Stimulated activated naive CD8-positive, alpha-beta T cell treated with anti-CD3 and anti-CD28 coated beads, Interleukin-15, amount 100 ng/mL, for 72 hours (primary cell): ENCODE measurements at regions not wholly inside any gene's neighbourhood (a gene's known extent, or its start where the extent isn't known, plus 50 kb on each side); places are given as distances from the start of the nearest gene placed in this dataset.
A peak's percentile ranks its signal among the peaks of the same experiment; 100 is the strongest.

ENCODE experiments used
- ATAC-seq: fragments of 150-1000 bp; cut with Tn5 transposase; 2 replicates; pipeline ENCODE4 v1.10.0; 2021; ENCODE audit warnings: mild to moderate bottlenecking, moderate library complexity
- DNase-seq, 2 donors: peaks; one replicate each; pipeline ENCODE4 v3.0.0; 2021 to 2022
- H3K27ac Mint-ChIP-seq, 2 donors: one replicate each; pipeline ENCODE4 v1.8.0; 2022; ENCODE audit warnings: mild to moderate bottlenecking in 2 of 2, mixed read lengths in 2 of 2, moderate library complexity in 2 of 2
- H3K27me3 Mint-ChIP-seq: one replicate; pipeline ENCODE4 v1.8.0; 2022; ENCODE audit warnings: mixed read lengths
- H3K4me1 Mint-ChIP-seq: one replicate; pipeline ENCODE4 v1.8.0; 2022; ENCODE audit warnings: mild to moderate bottlenecking, mixed read lengths
- H3K4me3 Mint-ChIP-seq, 2 donors: one replicate each; pipeline ENCODE4 v1.8.0; 2022; ENCODE audit warnings: mild to moderate bottlenecking in 2 of 2, mixed read lengths in 2 of 2, moderate library complexity in 1 of 2
- H3K9me3 Mint-ChIP-seq, 2 donors: one replicate each; pipeline ENCODE4 v1.8.0; 2022; ENCODE audit warnings: mixed read lengths in 2 of 2

DNA sequence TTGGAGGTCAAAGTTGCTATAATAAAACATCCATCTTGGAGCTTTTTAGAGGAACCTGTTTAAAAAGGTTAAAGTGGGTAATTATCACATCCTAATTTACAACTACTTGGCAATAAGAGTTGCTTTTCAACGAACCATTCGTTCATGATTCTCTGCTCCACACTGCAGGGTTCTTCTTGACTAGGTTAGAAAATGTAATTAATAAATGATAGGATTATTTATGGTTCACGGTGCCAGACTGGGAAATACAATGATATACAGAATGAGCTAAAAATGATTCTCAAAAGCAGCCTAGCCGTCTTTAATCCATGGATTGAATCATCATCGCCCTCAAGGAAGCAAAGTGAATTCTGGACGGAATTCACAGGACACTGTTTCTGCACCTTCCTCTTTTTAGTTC is 291.2 kb downstream of the TEX29 start:
- Mint-ChIP-seq H3K4me3 (no peak overlapping the region), H3K27ac (no peak overlapping the region)

GRCh38 chr13:111612886-111613285 is 292.4 kb downstream of the TEX29 start:
- peaks cover 6% of the 10 kb centered on the region for H3K27me3 Mint-ChIP-seq
- no peaks in the 10 kb centered on the region for H3K9me3 Mint-ChIP-seq
- H3K4me1 Mint-ChIP-seq, result no peaks in the 10 kb centered on the region
- ATAC-seq (no peak), DNase-seq (no peak)
- no peak overlapping the region for H3K4me3 Mint-ChIP-seq
- no peak overlapping the region for H3K27ac Mint-ChIP-seq

More for the DNA sequence above, 291.2 kb downstream of the TEX29 start:
- no peaks in the 10 kb centered on the region for H3K4me1 Mint-ChIP-seq
- H3K9me3 Mint-ChIP-seq, result no peaks in the 10 kb centered on the region
- no peak for ATAC-seq
- peaks cover 6% of the 10 kb centered on the region for H3K27me3 Mint-ChIP-seq
- no peak for DNase-seq

DNA sequence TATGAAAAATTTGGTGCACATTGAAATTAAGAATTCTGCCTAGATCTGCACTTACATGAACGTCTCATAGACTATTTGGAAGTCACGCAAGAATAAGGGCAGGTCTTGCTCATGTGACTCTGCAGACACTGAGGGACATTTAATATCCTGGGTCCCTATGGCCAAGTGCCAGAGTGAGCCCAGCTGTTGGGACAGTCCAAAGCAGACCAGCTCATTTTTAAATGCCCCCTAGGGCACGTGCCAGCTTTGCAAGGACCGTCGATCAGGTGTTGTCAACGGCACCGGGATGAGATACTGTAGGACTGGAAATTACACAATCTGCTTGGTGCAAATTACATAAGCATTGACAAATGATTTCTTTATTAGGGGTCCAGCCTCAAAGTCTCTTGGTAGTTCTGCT is 293.6 kb downstream of the TEX29 start:
- no peak for DNase-seq
- Mint-ChIP-seq H3K27ac (no peak overlapping the region), H3K9me3 (no peaks in the 10 kb centered on the region), H3K4me3 (no peak overlapping the region), H3K27me3 (peaks cover 6% of the 10 kb centered on the region), H3K4me1 (no peaks in the 10 kb centered on the region)
- no peak for ATAC-seq

- H3K4me1 Mint-ChIP-seq, result no peaks in the 10 kb centered on the region
- H3K4me3 Mint-ChIP-seq, result no peak overlapping the region
- no peak overlapping the region for H3K27ac Mint-ChIP-seq
- no peak for ATAC-seq
- DNase-seq, result no peak
- H3K27me3 Mint-ChIP-seq, result peaks cover 6% of the 10 kb centered on the region
- H3K9me3 Mint-ChIP-seq, result no peaks in the 10 kb centered on the region
Observed at GRCh38 chr13:111614613-111615012, 294.2 kb downstream of the TEX29 start.

GRCh38 chr13:111616203-111616602 is 295.8 kb downstream of the TEX29 start:
- Mint-ChIP-seq H3K4me1 (no peaks in the 10 kb centered on the region), H3K4me3 (no peak overlapping the region), H3K27ac (no peak overlapping the region), H3K27me3 (peaks cover 6% of the 10 kb centered on the region), H3K9me3 (no peaks in the 10 kb centered on the region)
- ATAC-seq (no peak), DNase-seq (no peak)

DNA sequence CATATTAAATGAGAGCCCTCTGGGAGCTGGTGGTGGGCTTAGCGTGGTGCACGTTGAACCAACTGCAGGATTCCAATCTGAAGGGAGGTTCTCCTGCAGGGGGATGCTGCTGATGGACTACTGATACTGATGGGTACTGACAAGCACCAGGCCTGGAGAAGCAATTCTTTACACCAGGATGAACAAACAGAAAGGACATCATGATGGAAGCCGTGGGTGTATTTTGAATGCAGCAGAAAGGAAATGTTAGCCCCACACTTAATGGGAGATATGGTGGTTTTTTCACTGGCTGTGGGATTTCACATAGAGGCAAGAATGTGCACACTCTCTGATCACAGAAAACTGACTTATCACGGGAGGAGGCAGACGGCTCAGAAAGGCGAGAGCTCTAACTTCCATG is 299.7 kb downstream of the TEX29 start:
- DNase-seq (no peak), ATAC-seq (no peak)
- Mint-ChIP-seq H3K27ac (no peak overlapping the region), H3K4me1 (no peaks in the 10 kb centered on the region), H3K4me3 (no peak overlapping the region), H3K27me3 (peaks cover 6% of the 10 kb centered on the region), H3K9me3 (no peaks in the 10 kb centered on the region)

GRCh38 chr13:111620586-111620985 is 300.1 kb downstream of the TEX29 start:
- H3K27ac Mint-ChIP-seq, result no peak overlapping the region
- ATAC-seq, result peak; percentile 19

DNA sequence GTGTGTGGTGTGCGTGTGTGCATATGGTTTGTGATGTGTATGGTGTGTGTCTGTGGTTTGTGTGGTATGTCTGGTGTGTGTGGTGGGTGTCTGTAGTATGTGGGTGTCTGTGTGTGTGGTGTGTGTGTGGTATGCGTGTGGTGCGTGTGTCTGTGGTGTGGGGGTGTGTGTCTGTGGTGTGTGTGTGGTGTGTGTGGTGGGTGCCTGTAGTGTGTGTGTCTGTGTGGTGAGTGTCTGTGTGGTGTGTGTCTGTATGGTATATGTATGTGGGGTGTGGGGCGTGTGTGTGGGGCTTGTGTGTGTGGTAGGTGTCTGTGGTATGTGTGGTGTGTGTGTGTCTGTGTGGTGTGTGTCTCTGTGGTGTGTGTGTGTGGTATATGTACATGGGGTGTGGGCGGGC is 300.7 kb downstream of the TEX29 start:
- Mint-ChIP-seq H3K9me3 (no peaks in the 10 kb centered on the region), H3K27ac (no peak overlapping the region), H3K27me3 (no peaks in the 10 kb centered on the region), H3K4me1 (no peaks in the 10 kb centered on the region), H3K4me3 (no peak overlapping the region)
- DNase-seq (no peak), ATAC-seq (no peak)

More at GRCh38 chr13:111620586-111620985, 300.1 kb downstream of the TEX29 start:
- no peak for DNase-seq
- Mint-ChIP-seq H3K4me1 (no peaks in the 10 kb centered on the region), H3K27me3 (peaks cover 4% of the 10 kb centered on the region), H3K9me3 (no peaks in the 10 kb centered on the region), H3K4me3 (no peak overlapping the region)

DNA sequence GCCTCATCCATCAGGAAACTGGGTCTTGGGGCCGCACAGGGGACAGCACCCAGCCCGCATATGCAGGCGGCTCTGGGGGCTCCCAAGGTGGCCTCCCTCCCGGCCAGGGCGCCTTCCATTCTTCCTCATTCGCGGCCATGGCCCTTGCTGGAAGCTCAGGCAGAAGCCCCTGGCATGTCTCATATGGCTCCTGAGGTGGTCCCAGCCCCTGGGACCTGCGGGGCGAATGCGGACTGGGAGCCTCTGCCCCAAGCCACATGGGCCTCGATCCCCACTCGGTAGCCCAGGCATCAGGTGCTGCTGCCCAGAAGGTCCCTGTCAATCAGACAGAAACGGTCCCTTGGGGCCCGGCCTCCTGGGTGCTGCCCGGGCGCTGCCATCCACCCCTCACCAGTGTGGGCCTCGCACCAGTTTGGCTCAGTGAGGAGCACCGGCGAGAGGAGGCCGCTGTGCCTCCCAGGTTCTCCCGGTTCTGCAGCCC is 301.6 kb downstream of the TEX29 start:
- DNase-seq (no peak), ATAC-seq (no peak)
- Mint-ChIP-seq H3K4me1 (no peaks in the 10 kb centered on the region), H3K9me3 (no peaks in the 10 kb centered on the region), H3K27ac (no peak overlapping the region), H3K4me3 (no peak overlapping the region), H3K27me3 (no peaks in the 10 kb centered on the region)

DNA sequence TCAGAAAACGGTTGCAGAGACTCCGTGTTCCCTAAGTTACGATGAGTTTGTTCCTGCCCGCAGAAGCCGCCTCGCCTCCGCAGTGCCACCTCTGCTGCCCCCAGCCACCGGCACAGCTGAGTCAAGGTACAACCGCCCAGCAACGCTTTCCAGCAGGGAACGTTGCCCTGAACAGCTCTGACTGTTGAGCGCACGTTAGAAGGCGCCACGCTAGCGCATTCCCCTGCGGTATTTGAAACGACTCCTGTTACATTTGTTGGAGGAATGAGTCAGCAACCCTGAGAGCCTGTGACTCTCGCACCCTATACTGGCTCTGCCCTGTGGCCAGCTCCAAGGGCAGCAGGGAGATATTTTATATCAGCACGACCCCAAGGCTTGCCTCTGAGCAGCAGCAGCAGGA is 302.8 kb downstream of the TEX29 start:
- DNase-seq (no peak), ATAC-seq (no peak)
- Mint-ChIP-seq H3K9me3 (no peaks in the 10 kb centered on the region), H3K4me3 (no peak overlapping the region), H3K27ac (no peak overlapping the region), H3K27me3 (no peaks in the 10 kb centered on the region), H3K4me1 (no peaks in the 10 kb centered on the region)

GRCh38 chr13:111623743-111624505 is 303.5 kb downstream of the TEX29 start:
- DNase-seq, result no peak
- ATAC-seq, result no peak
- H3K4me3 Mint-ChIP-seq, result no peak overlapping the region
- H3K27me3 Mint-ChIP-seq, result no peaks in the 10 kb centered on the region
- peak overlapping the region in 1 of 2 donors; percentile 77 for H3K27ac Mint-ChIP-seq
- no peaks in the 10 kb centered on the region for H3K4me1 Mint-ChIP-seq
- no peaks in the 10 kb centered on the region for H3K9me3 Mint-ChIP-seq

DNA sequence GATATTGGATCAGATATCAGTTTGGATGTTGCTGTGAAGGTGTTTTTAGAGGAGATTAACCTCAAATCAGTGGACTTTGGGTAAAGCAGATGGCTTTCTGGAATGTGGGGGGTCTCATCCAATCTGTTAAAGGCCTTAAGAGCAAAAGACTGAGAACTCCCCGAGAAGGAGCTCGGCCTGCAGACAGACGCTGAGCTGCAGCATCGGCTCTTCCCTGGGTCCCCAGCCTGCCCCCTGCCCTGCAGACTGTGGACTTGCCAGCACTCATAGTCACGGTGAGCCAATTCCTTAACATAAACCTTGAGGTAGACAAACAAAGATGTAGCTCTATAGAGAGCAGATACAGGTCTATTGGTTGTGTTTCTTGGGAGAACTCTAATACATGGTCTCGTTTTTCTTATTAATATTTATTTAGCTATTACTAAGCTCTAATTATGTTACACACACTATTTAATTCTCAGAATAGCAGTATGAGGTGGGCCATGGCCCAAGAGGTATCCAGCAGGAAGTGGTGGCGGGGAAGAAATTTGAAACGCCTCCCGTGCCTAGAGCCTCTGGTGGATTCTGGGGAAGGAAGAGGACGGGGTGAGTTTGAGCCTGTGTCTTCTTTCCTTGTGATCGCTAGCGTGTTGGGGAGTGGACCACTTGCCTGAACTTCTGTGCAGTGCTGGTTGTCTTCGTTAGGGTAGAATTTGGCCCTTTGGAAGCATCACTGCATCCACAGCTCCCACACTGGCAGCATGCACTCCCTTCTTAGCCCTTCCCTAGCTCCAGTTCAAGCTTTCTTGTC is 305.3 kb downstream of the TEX29 start:
- Mint-ChIP-seq H3K4me1 (no peaks in the 10 kb centered on the region), H3K9me3 (no peaks in the 10 kb centered on the region), H3K4me3 (no peak overlapping the region), H3K27me3 (no peaks in the 10 kb centered on the region), H3K27ac (no peak overlapping the region)
- no peak for DNase-seq
- no peak for ATAC-seq

DNA sequence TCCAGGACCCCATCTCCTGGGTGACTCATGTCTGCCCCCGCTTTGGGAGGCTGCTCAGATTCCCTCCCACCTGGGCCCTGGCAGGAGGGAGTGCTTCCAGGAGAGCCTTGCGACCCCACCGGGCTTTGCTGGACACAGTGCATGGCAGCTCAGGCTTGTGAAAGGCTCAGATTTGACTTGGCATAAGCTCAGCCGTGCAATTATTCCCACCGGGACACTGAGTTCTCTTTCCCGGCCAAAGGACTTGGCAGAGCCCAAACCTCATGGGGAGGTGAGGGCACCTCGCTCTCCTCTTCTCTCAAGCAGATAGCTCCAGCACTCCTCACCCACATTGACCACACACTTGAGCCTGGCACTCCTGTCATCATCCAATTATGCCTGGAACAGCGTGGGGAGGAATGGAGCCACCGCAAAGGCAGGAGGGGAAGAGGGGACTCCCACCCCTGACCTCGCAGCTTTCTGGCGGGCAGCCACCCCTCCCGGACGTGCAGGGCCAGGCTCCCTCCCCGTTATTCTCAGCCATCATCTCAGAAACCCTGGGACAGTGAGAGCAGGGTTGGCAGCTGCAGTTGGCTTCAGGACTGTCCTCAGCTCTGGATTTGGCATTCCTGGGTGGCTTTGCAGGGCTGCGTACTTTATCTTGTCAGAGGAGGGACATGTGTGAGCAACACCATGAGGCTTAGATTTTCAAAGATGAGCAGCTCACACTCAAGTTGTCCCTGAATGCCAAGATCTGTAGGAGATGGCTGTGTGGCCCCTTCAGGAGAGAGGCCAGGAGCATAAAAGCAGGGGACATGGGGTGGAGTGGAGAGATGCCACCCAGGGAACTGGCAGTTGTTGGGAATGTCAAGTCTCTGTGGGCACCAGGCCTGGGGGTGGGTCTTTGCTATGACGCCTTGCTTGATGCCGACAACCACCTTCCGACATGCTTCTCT is 306.2 kb downstream of the TEX29 start:
- Mint-ChIP-seq H3K27ac (peak overlapping the region in 1 of 2 donors; percentile 54), H3K4me3 (no peak overlapping the region), H3K27me3 (no peaks in the 10 kb centered on the region), H3K4me1 (no peaks in the 10 kb centered on the region), H3K9me3 (no peaks in the 10 kb centered on the region)
- DNase-seq (no peak), ATAC-seq (no peak)

- Mint-ChIP-seq H3K4me1 (no peaks in the 10 kb centered on the region), H3K27me3 (no peaks in the 10 kb centered on the region), H3K4me3 (no peak overlapping the region), H3K27ac (no peak overlapping the region), H3K9me3 (no peaks in the 10 kb centered on the region)
- no peak for DNase-seq
- no peak for ATAC-seq
Observed at GRCh38 chr13:111627596-111627995, 307.2 kb downstream of the TEX29 start.

GRCh38 chr13:111629016-111629415 is 308.6 kb downstream of the TEX29 start:
- H3K27me3 Mint-ChIP-seq, result no peaks in the 10 kb centered on the region
- H3K4me1 Mint-ChIP-seq, result no peaks in the 10 kb centered on the region
- no peak for DNase-seq

More at GRCh38 chr13:111629016-111629415, 308.6 kb downstream of the TEX29 start:
- ATAC-seq, result no peak
- no peaks in the 10 kb centered on the region for H3K9me3 Mint-ChIP-seq
- H3K4me3 Mint-ChIP-seq, result no peak overlapping the region
- no peak overlapping the region for H3K27ac Mint-ChIP-seq
